Gastrocnemius medialis (tissue), 4 donors: ENCODE measurements at regions not wholly inside any gene's neighbourhood (a gene's known extent, or its start where the extent isn't known, plus 50 kb on each side); places are given as distances from the start of the nearest gene placed in this dataset.

Experiments
- POLR2A ChIP-seq, 2 donors: fragments of 450-650 bp; IDR thresholded peaks; one replicate each; pipeline ENCODE4 v1.6.1; 2017; ENCODE audit warnings: antibody characterized with exemption in 2 of 2, mild to moderate bottlenecking in 2 of 2, moderate library complexity in 2 of 2
- TF ChIP-seq, protein P1 (sequence below), 5 experiments: fragments of 450-650 bp in 3 of 5; fragments of 200-600 bp in 2 of 5; sonication (generic) in 2 of 5; IDR thresholded peaks in 4 of 5; conservative IDR thresholded peaks in 1 of 5; 1 replicate in 4 of 5; 2 replicates in 1 of 5; pipeline ENCODE4 v1.5.1; 2016 to 2019; ENCODE audit warnings: antibody characterized with exemption in 5 of 5, mild to moderate bottlenecking in 3 of 5, moderate library complexity in 3 of 5

DNA sequence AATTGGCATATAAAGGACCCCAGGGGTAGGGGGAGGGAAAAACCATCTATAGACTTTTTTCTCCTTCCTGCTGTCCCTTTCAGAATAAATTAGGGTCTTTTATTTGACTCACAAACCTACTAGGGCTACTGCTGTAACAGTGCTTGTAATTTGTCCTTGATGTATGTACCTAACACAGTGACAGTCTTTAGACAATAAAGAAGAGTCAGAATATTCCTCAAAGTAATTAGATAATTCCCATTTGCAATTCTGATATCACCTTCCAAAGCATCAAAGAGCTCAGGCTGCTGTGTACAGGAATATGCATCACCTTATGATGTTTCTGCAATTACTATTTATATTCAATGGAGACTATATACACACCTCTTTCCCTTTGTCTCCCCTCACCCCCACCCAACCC is 161.7 kb downstream of the MREG start:
- TF ChIP-seq, protein P1, sequence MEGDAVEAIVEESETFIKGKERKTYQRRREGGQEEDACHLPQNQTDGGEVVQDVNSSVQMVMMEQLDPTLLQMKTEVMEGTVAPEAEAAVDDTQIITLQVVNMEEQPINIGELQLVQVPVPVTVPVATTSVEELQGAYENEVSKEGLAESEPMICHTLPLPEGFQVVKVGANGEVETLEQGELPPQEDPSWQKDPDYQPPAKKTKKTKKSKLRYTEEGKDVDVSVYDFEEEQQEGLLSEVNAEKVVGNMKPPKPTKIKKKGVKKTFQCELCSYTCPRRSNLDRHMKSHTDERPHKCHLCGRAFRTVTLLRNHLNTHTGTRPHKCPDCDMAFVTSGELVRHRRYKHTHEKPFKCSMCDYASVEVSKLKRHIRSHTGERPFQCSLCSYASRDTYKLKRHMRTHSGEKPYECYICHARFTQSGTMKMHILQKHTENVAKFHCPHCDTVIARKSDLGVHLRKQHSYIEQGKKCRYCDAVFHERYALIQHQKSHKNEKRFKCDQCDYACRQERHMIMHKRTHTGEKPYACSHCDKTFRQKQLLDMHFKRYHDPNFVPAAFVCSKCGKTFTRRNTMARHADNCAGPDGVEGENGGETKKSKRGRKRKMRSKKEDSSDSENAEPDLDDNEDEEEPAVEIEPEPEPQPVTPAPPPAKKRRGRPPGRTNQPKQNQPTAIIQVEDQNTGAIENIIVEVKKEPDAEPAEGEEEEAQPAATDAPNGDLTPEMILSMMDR (IDR thresholded peaks at IDR 0.05 in 4 of 5, conservative IDR thresholded peaks at IDR 0.05 in 1 of 5), result no peak
- TF ChIP-seq POLR2A (IDR thresholded peaks at IDR 0.05), result no peak
